CD14-positive monocyte (primary cell): ENCODE measurements at regions not wholly inside any gene's neighbourhood (a gene's known extent, or its start where the extent isn't known, plus 50 kb on each side); places are given as distances from the start of the nearest gene placed in this dataset.
"Not testable (repeated sequence)": the region's sequence is repeated elsewhere in the genome, so short reads cannot be mapped to it uniquely, and the experiment has no call there.

Source experiments
- DNase-seq, 3 donors: peaks; one replicate each; pipeline ENCODE4 v3.0.0-alpha.2; 2011 to 2022
- H2AFZ ChIP-seq: 2 replicates; pipeline ENCODE4 v1.6.0; 2012; ENCODE audit warnings: mild to moderate bottlenecking, low read depth, low read length, inconsistent platforms; ENCODE audit not compliant: insufficient read depth, poor library complexity, severe bottlenecking
- H3K27ac ChIP-seq, 2 donors: 1 replicate in 1 of 2; 2 replicates in 1 of 2; pipeline ENCODE4 v1.5.1; 2012 to 2013; ENCODE audit warnings: low read length in 2 of 2, control low read depth in 1 of 2, inconsistent platforms in 1 of 2, low read depth in 1 of 2, mild to moderate bottlenecking in 1 of 2
- H3K27me3 ChIP-seq, 2 donors: one replicate each; pipeline versions ENCODE4 v1.6.0 to v1.6.1; 2011 to 2013; ENCODE audit warnings: low read length in 2 of 2; ENCODE audit not compliant: control insufficient read depth in 2 of 2, insufficient read depth in 2 of 2
- H3K36me3 ChIP-seq, 2 donors: replicated peaks in 1 of 2; 1 replicate in 1 of 2; 2 replicates in 1 of 2; pipeline versions ENCODE4 v1.5.1 to v1.6.1; 2012 to 2013; ENCODE audit warnings: low read length in 2 of 2, control low read depth in 1 of 2, inconsistent platforms in 1 of 2, mild to moderate bottlenecking in 1 of 2; ENCODE audit not compliant: insufficient read depth in 2 of 2, control insufficient read depth in 1 of 2
- H3K4me1 ChIP-seq, 2 donors: 1 replicate in 1 of 2; 2 replicates in 1 of 2; pipeline versions ENCODE4 v1.5.1 to v1.6.1; 2012 to 2013; ENCODE audit warnings: low read length in 2 of 2, control low read depth in 1 of 2, inconsistent platforms in 1 of 2, mild to moderate bottlenecking in 1 of 2, moderate library complexity in 1 of 2; ENCODE audit not compliant: insufficient read depth in 2 of 2, control insufficient read depth in 1 of 2
- H3K4me2 ChIP-seq: replicated peaks from 2 replicates; pipeline ENCODE3; 2012; ENCODE audit warnings: low read length, moderate library complexity, mild to moderate bottlenecking; ENCODE audit not compliant: poor library complexity, severe bottlenecking; ENCODE audit errors: extremely low read depth
- H3K4me3 ChIP-seq, 3 experiments: fragments of 200-600 bp in 1 of 3; sonication (generic) in 1 of 3; replicated peaks in 1 of 3; 1 replicate in 2 of 3; 2 replicates in 1 of 3; pipeline ENCODE4 v1.5.1; 2011 to 2013; ENCODE audit warnings: low read length in 3 of 3, mild to moderate bottlenecking in 3 of 3, control low read depth in 2 of 3, low read depth in 2 of 3, inconsistent platforms in 1 of 3, moderate library complexity in 1 of 3
- H3K79me2 ChIP-seq: 2 replicates; pipeline ENCODE4 v1.6.0; 2012; ENCODE audit warnings: mild to moderate bottlenecking, control low read depth, inconsistent platforms, low read length, moderate library complexity; ENCODE audit not compliant: insufficient read depth
- H3K9ac ChIP-seq: 2 replicates; pipeline ENCODE4 v1.6.0; 2017; ENCODE audit warnings: low read length, mild to moderate bottlenecking; ENCODE audit not compliant: insufficient read depth, poor library complexity, severe bottlenecking
- H3K9me3 ChIP-seq, 2 donors: replicated peaks in 1 of 2; 1 replicate in 1 of 2; 2 replicates in 1 of 2; pipeline versions ENCODE4 v1.5.1 to v1.6.1; 2012 to 2013; ENCODE audit warnings: low read length in 2 of 2, control low read depth in 1 of 2; ENCODE audit not compliant: control insufficient read depth in 1 of 2, insufficient read depth in 1 of 2
- H4K20me1 ChIP-seq: 2 replicates; pipeline ENCODE4 v1.6.0; 2012; ENCODE audit warnings: mild to moderate bottlenecking, low read length, control low read depth, moderate library complexity; ENCODE audit not compliant: insufficient read depth
- H3K27ac Mint-ChIP-seq, 7 donors: one replicate each; pipeline ENCODE4 v1.8.0; 2020; ENCODE audit warnings: mild to moderate bottlenecking in 7 of 7, mixed read lengths in 7 of 7, moderate library complexity in 6 of 7, inconsistent platforms in 2 of 7
- H3K27me3 Mint-ChIP-seq, 3 donors: one replicate each; pipeline ENCODE4 v1.8.0; 2021 to 2022; ENCODE audit warnings: low read depth in 3 of 3, mild to moderate bottlenecking in 3 of 3, mixed read lengths in 3 of 3, moderate library complexity in 3 of 3, inconsistent platforms in 1 of 3
- H3K36me3 Mint-ChIP-seq, 2 donors: one replicate each; pipeline ENCODE4 v1.8.0; 2020; ENCODE audit warnings: mixed read lengths in 2 of 2, inconsistent platforms in 1 of 2, mild to moderate bottlenecking in 1 of 2
- H3K4me1 Mint-ChIP-seq: one replicate; pipeline ENCODE4 v1.8.0; 2020; ENCODE audit warnings: mild to moderate bottlenecking, mixed read lengths
- H3K4me3 Mint-ChIP-seq, 2 donors: one replicate each; pipeline ENCODE4 v1.8.0; 2020; ENCODE audit warnings: mild to moderate bottlenecking in 2 of 2, mixed read lengths in 2 of 2, moderate library complexity in 1 of 2
- H3K9me3 Mint-ChIP-seq, 7 donors: one replicate each; pipeline ENCODE4 v1.8.0; 2020 to 2022; ENCODE audit warnings: mixed read lengths in 7 of 7, mild to moderate bottlenecking in 6 of 7, moderate library complexity in 6 of 7, inconsistent platforms in 2 of 7
- CTCF ChIP-seq: fragments of 200-600 bp; IDR thresholded peaks from one replicate; pipeline ENCODE4 v1.8.0; 2022; ENCODE audit warnings: antibody characterized with exemption, mild to moderate bottlenecking
- WGBS: methylation state at CpG from one replicate; pipeline ENCODE4 v1.1.5; 2013; ENCODE audit warnings: missing lambda C conversion rate; ENCODE audit not compliant: insufficient coverage; 5-methylcytosine and 5-hydroxymethylcytosine counted together
- intact Hi-C, 2 donors: fragments of 100-400 bp; cut with micrococcal nuclease; formaldehyde crosslinking; loops; one replicate each; pipeline versions ENCODE4 v1.15.0 to v1.15.1; 2023

- H4K20me1 ChIP-seq = no peaks in the 10 kb centered on the region
- no peak for DNase-seq
- no peak overlapping the region for H3K4me3 ChIP-seq
- peaks cover 18 to 19% of the 10 kb centered on the region in 2 donors for H3K4me1 ChIP-seq
- H3K4me3 Mint-ChIP-seq = no peak overlapping the region
- no peak overlapping the region for H3K27ac ChIP-seq
- no peak overlapping the region for H3K4me2 ChIP-seq
- no peak overlapping the region for H3K27ac Mint-ChIP-seq
- no CpG with 5 or more reads among the region's 4 CpGs for WGBS
- H2AFZ ChIP-seq = no peak overlapping the region
- H3K27me3 ChIP-seq = no peaks in the 10 kb centered on the region
- no peaks in the 10 kb centered on the region for H3K79me2 ChIP-seq
- no peaks in the 10 kb centered on the region for H3K36me3 Mint-ChIP-seq
- peaks cover 16% of the 10 kb centered on the region for H3K4me1 Mint-ChIP-seq
- intact Hi-C loops = no loop called here
- peaks cover 0 to 5% (median 4%) of the 10 kb centered on the region in 3 donors for H3K27me3 Mint-ChIP-seq
- H3K36me3 ChIP-seq = no peaks in the 10 kb centered on the region
- TF ChIP-seq CTCF = no peak
- H3K9me3 Mint-ChIP-seq = peaks cover 0 to 2% (median 0%) of the 10 kb centered on the region in 7 donors
- no peak overlapping the region for H3K9ac ChIP-seq
- H3K9me3 ChIP-seq = no peaks in the 10 kb centered on the region
Observed at GRCh38 chr9:2274762-2275161, 259.6 kb downstream of the SMARCA2 start.

DNA sequence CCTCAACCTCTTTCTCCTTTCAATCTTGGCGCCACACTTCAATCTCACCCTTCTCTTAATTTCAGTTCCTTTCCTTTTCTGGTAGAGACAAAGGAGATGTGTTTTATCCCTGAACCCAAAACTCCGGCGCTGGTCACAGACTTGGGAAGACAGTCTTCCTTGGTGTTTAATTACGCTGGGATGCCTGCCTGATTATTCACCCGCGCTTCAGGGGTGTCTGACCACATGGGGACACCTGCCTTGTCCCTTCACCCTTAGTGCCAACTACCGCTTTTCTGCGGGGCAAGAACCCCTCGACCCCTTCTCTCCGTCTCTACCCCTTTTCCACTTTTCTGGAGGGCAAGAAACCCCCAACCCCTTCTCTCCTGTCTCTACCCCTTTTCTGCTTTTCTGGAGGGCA lies 261.1 kb downstream of the SMARCA2 start:
- H3K27ac Mint-ChIP-seq = no peak overlapping the region
- H3K4me3 Mint-ChIP-seq = no peak overlapping the region
- TF ChIP-seq CTCF = no peak
- Histone ChIP-seq H3K4me3 (no peak overlapping the region), H3K4me2 (no peak overlapping the region), H3K9me3 (no peaks in the 10 kb centered on the region), H3K27me3 (no peaks in the 10 kb centered on the region), H3K9ac (no peak overlapping the region), H3K79me2 (no peaks in the 10 kb centered on the region), H4K20me1 (no peaks in the 10 kb centered on the region), H2AFZ (no peak overlapping the region), H3K36me3 (no peaks in the 10 kb centered on the region), H3K27ac (no peak overlapping the region), H3K4me1 (peaks cover 4 to 5% of the 10 kb centered on the region in 2 donors)
- DNase-seq = no peak
- intact Hi-C loops = no loop called here
- peaks cover 4% of the 10 kb centered on the region for H3K4me1 Mint-ChIP-seq
- no peaks in the 10 kb centered on the region for H3K36me3 Mint-ChIP-seq
- peaks cover 0 to 2% (median 0%) of the 10 kb centered on the region in 7 donors for H3K9me3 Mint-ChIP-seq
- whole genome bisulfite sequencing = 93% methylated on average over 9 of the region's 10 CpGs
- peaks cover 0 to 5% (median 4%) of the 10 kb centered on the region in 3 donors for H3K27me3 Mint-ChIP-seq

DNA sequence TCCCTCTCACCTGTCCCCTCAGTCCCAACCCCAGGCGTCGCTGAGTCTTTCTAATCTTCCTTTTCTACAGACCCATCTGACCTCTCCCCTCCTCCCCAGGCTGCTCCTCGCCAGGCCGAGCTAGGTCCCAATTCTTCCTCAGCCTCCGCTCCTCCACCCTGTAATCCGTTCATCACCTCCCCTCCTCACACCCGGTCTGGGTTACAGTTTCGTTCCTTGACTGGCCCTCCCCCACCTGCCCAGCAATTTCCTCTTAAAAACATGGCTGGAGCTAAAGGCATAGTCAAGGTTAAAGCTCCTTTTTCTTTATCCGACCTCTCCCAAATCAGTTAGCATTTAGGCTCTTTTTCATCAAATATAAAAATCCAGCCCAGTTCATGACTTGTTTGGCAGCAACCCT lies 262.0 kb downstream of the SMARCA2 start:
- H3K36me3 ChIP-seq, DNase-seq, H4K20me1 ChIP-seq, H3K4me3 Mint-ChIP-seq, H3K4me2 ChIP-seq, H3K9me3 ChIP-seq, H3K27me3 Mint-ChIP-seq, H3K4me1 Mint-ChIP-seq, H3K9me3 Mint-ChIP-seq, H3K36me3 Mint-ChIP-seq, H3K4me1 ChIP-seq, H3K9ac ChIP-seq, H2AFZ ChIP-seq, H3K27ac ChIP-seq, H3K79me2 ChIP-seq, intact Hi-C loops, H3K27ac Mint-ChIP-seq, H3K27me3 ChIP-seq, H3K4me3 ChIP-seq: not testable (repeated sequence)
- WGBS = 73% methylated on average over 4 of the region's 9 CpGs
